ENCODE measurements at regions not wholly inside any gene's neighbourhood (a gene's known extent, or its start where the extent isn't known, plus 50 kb on each side); places are given as distances from the start of the nearest gene placed in this dataset.

DNA sequence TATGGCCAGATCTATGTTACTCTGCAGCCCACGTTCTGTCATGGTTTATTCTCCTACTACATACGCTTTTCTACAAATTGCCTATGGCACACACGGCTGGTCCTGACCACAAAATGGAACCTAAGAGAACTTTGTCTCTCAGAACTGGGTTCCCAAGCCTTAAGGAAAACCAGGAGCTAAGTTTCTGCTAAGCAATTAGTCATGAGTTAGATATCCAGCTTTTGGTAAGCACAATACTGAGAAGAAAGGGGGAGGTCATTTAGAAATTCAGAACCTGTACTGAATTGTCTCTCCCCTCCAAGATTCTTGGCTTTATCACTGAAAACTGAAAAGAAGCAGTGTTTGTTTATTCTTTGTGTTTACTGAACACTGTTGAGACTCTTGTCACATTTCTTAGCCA is 283.5 kb upstream of the TANK start:
- no peak for TF ChIP-seq CSDC2 (CRISPR knock-in tag; IDR thresholded peaks at IDR 0.05)
- TF ChIP-seq PATZ1 (CRISPR knock-in tag; IDR thresholded peaks at IDR 0.05; ENCODE audit: borderline replicate concordance): no peak
- TF ChIP-seq ESRRG (CRISPR knock-in tag; IDR thresholded peaks at IDR 0.05): no peak
- TF ChIP-seq ZFP30 (CRISPR knock-in tag; IDR thresholded peaks at IDR 0.05): no peak
- TF ChIP-seq SNAI2 (CRISPR knock-in tag; IDR thresholded peaks at IDR 0.05): no peak
- TF ChIP-seq TOX (CRISPR knock-in tag; IDR thresholded peaks at IDR 0.05; ENCODE audit: borderline replicate concordance): no peak
- TF ChIP-seq, protein P1, sequence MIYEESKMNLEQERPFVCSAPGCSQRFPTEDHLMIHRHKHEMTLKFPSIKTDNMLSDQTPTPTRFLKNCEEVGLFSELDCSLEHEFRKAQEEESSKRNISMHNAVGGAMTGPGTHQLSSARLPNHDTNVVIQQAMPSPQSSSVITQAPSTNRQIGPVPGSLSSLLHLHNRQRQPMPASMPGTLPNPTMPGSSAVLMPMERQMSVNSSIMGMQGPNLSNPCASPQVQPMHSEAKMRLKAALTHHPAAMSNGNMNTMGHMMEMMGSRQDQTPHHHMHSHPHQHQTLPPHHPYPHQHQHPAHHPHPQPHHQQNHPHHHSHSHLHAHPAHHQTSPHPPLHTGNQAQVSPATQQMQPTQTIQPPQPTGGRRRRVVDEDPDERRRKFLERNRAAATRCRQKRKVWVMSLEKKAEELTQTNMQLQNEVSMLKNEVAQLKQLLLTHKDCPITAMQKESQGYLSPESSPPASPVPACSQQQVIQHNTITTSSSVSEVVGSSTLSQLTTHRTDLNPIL (CRISPR knock-in tag; IDR thresholded peaks at IDR 0.05; ENCODE audit: low read depth): no peak
- TF ChIP-seq GLIS3 (CRISPR knock-in tag; IDR thresholded peaks at IDR 0.05): no peak
- no peak for TF ChIP-seq PPARA (CRISPR knock-in tag; IDR thresholded peaks at IDR 0.05; ENCODE audit: borderline replicate concordance)
- no peak for TF ChIP-seq ISL1 (CRISPR knock-in tag; IDR thresholded peaks at IDR 0.05)
- no peak for TF ChIP-seq OSR1 (CRISPR knock-in tag; IDR thresholded peaks at IDR 0.05)
- no peak for TF ChIP-seq BACH2 (CRISPR knock-in tag; IDR thresholded peaks at IDR 0.05; ENCODE audit: borderline replicate concordance)
- TF ChIP-seq ZNF565 (CRISPR knock-in tag; conservative IDR thresholded peaks at IDR 0.05; ENCODE audit: low read depth): no peak
- no peak for TF ChIP-seq ZNF70 (CRISPR knock-in tag; IDR thresholded peaks at IDR 0.05)
- TF ChIP-seq RARB (CRISPR knock-in tag; IDR thresholded peaks at IDR 0.05): no peak
- ATAC-seq: no peak

DNA sequence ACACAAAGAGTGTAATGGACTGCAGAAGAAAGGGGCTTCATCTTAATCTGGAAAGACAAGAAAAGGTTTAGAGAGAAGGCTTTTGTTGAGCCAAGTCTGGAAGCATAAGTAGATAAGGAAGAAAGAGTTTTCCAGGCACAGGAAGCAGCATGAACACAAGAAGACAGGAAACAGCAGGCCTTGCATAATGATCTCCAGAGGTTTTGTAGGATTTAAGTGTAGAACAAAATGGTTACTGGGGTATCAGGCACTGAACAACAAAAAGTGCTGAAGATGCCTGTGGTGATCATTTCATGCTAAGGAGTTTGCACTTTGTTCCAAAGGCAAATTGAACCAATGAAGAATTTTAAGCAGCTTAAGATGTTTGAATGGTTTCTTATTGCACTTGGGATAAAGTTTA is 281.6 kb upstream of the TANK start:
- no peak for ATAC-seq
- TF ChIP-seq ZC3H10 (CRISPR knock-in tag; IDR thresholded peaks at IDR 0.05) (no peak), CSDC2 (CRISPR knock-in tag; IDR thresholded peaks at IDR 0.05) (no peak), ZNF8 (CRISPR knock-in tag; IDR thresholded peaks at IDR 0.05) (no peak), ISL1 (CRISPR knock-in tag; IDR thresholded peaks at IDR 0.05) (no peak), ARNTL (CRISPR knock-in tag; IDR thresholded peaks at IDR 0.05; ENCODE audit: borderline replicate concordance, low read depth) (no peak), PATZ1 (CRISPR knock-in tag; IDR thresholded peaks at IDR 0.05; ENCODE audit: borderline replicate concordance) (no peak), POU6F1 (CRISPR knock-in tag; IDR thresholded peaks at IDR 0.05; ENCODE audit: borderline replicate concordance, low read depth) (no peak), ZNF70 (CRISPR knock-in tag; IDR thresholded peaks at IDR 0.05) (no peak), PPARA (CRISPR knock-in tag; IDR thresholded peaks at IDR 0.05; ENCODE audit: borderline replicate concordance) (no peak), OSR1 (CRISPR knock-in tag; IDR thresholded peaks at IDR 0.05) (no peak), BACH2 (CRISPR knock-in tag; IDR thresholded peaks at IDR 0.05; ENCODE audit: borderline replicate concordance) (no peak), TOX (CRISPR knock-in tag; IDR thresholded peaks at IDR 0.05; ENCODE audit: borderline replicate concordance) (no peak), GLIS3 (CRISPR knock-in tag; IDR thresholded peaks at IDR 0.05) (no peak)
- TF ChIP-seq, protein P2, sequence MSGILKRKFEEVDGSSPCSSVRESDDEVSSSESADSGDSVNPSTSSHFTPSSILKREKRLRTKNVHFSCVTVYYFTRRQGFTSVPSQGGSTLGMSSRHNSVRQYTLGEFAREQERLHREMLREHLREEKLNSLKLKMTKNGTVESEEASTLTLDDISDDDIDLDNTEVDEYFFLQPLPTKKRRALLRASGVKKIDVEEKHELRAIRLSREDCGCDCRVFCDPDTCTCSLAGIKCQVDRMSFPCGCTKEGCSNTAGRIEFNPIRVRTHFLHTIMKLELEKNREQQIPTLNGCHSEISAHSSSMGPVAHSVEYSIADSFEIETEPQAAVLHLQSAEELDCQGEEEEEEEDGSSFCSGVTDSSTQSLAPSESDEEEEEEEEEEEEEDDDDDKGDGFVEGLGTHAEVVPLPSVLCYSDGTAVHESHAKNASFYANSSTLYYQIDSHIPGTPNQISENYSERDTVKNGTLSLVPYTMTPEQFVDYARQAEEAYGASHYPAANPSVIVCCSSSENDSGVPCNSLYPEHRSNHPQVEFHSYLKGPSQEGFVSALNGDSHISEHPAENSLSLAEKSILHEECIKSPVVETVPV (CRISPR knock-in tag; IDR thresholded peaks at IDR 0.05): no peak

- TF ChIP-seq TOX (CRISPR knock-in tag; IDR thresholded peaks at IDR 0.05; ENCODE audit: borderline replicate concordance) (no peak), OSR1 (CRISPR knock-in tag; IDR thresholded peaks at IDR 0.05) (no peak), POU6F1 (CRISPR knock-in tag; IDR thresholded peaks at IDR 0.05; ENCODE audit: borderline replicate concordance, low read depth) (no peak), SNAI2 (CRISPR knock-in tag; IDR thresholded peaks at IDR 0.05) (no peak), ZC3H10 (CRISPR knock-in tag; IDR thresholded peaks at IDR 0.05) (no peak)
- TF ChIP-seq, protein P3, sequence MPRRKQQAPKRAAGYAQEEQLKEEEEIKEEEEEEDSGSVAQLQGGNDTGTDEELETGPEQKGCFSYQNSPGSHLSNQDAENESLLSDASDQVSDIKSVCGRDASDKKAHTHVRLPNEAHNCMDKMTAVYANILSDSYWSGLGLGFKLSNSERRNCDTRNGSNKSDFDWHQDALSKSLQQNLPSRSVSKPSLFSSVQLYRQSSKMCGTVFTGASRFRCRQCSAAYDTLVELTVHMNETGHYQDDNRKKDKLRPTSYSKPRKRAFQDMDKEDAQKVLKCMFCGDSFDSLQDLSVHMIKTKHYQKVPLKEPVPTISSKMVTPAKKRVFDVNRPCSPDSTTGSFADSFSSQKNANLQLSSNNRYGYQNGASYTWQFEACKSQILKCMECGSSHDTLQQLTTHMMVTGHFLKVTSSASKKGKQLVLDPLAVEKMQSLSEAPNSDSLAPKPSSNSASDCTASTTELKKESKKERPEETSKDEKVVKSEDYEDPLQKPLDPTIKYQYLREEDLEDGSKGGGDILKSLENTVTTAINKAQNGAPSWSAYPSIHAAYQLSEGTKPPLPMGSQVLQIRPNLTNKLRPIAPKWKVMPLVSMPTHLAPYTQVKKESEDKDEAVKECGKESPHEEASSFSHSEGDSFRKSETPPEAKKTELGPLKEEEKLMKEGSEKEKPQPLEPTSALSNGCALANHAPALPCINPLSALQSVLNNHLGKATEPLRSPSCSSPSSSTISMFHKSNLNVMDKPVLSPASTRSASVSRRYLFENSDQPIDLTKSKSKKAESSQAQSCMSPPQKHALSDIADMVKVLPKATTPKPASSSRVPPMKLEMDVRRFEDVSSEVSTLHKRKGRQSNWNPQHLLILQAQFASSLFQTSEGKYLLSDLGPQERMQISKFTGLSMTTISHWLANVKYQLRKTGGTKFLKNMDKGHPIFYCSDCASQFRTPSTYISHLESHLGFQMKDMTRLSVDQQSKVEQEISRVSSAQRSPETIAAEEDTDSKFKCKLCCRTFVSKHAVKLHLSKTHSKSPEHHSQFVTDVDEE (CRISPR knock-in tag; IDR thresholded peaks at IDR 0.05): no peak
- no peak for ATAC-seq
Observed at GRCh38 chr2:160882906-160883305, 277.3 kb upstream of the TANK start.

Data from SK-N-SH treated with all-trans-retinoic acid at 6 μM for 48 hours (cell line).